ENCODE measurements at regions not wholly inside any gene's neighbourhood (a gene's known extent, or its start where the extent isn't known, plus 50 kb on each side); places are given as distances from the start of the nearest gene placed in this dataset.

GRCh38 chr5:171666815-171667214 is 118.8 kb upstream of the SMIM23 start:
- DNase-seq, result no peak
- Histone ChIP-seq H3K27me3 (no peaks in the 10 kb centered on the region), H3K9me3 (no peaks in the 10 kb centered on the region), H3K36me3 (no peaks in the 10 kb centered on the region), H3K4me3 (no peak overlapping the region)

- H3K4me3 ChIP-seq, result no peak overlapping the region
- DNase-seq, result peak; percentile 94
Measured at GRCh38 chr5:171667341-171668096, 118.1 kb upstream of the SMIM23 start.

GRCh38 chr5:171668097-171668412 is 117.6 kb upstream of the SMIM23 start:
- Histone ChIP-seq H3K4me3 (no peak overlapping the region), H3K27me3 (no peaks in the 10 kb centered on the region), H3K36me3 (no peaks in the 10 kb centered on the region), H3K9me3 (no peaks in the 10 kb centered on the region)
- DNase-seq, result no peak

More at GRCh38 chr5:171667341-171668096, 118.1 kb upstream of the SMIM23 start:
- no peaks in the 10 kb centered on the region for H3K27me3 ChIP-seq
- H3K9me3 ChIP-seq, result no peaks in the 10 kb centered on the region
- H3K36me3 ChIP-seq, result no peaks in the 10 kb centered on the region

- no peaks in the 10 kb centered on the region for H3K9me3 ChIP-seq
- no peaks in the 10 kb centered on the region for H3K36me3 ChIP-seq
- H3K4me3 ChIP-seq, result no peak overlapping the region
- H3K27me3 ChIP-seq, result no peaks in the 10 kb centered on the region
- DNase-seq, result no peak
Measured at GRCh38 chr5:171669571-171669970, 116.0 kb upstream of the SMIM23 start.

GRCh38 chr5:171672556-171672955 is 113.1 kb upstream of the SMIM23 start:
- Histone ChIP-seq H3K9me3 (no peaks in the 10 kb centered on the region), H3K27me3 (no peaks in the 10 kb centered on the region), H3K36me3 (no peaks in the 10 kb centered on the region), H3K4me3 (no peak overlapping the region)
- DNase-seq, result no peak

GRCh38 chr5:171673328-171673727 is 112.3 kb upstream of the SMIM23 start:
- DNase-seq, result no peak
- H3K9me3 ChIP-seq, result no peaks in the 10 kb centered on the region

GRCh38 chr5:171673840-171674239 is 111.8 kb upstream of the SMIM23 start:
- no peak for DNase-seq
- Histone ChIP-seq H3K27me3 (no peaks in the 10 kb centered on the region), H3K9me3 (no peaks in the 10 kb centered on the region)

More at GRCh38 chr5:171673328-171673727, 112.3 kb upstream of the SMIM23 start:
- Histone ChIP-seq H3K36me3 (no peaks in the 10 kb centered on the region), H3K4me3 (no peak overlapping the region), H3K27me3 (no peaks in the 10 kb centered on the region)

GRCh38 chr5:171675511-171675910 is 110.1 kb upstream of the SMIM23 start:
- no peak for DNase-seq
- Histone ChIP-seq H3K27me3 (no peaks in the 10 kb centered on the region), H3K9me3 (no peaks in the 10 kb centered on the region), H3K36me3 (no peaks in the 10 kb centered on the region), H3K4me3 (no peak overlapping the region)

More at GRCh38 chr5:171673840-171674239, 111.8 kb upstream of the SMIM23 start:
- no peak overlapping the region for H3K4me3 ChIP-seq
- no peaks in the 10 kb centered on the region for H3K36me3 ChIP-seq

GRCh38 chr5:171676286-171676944 is 109.2 kb upstream of the SMIM23 start:
- no peak for DNase-seq
- H3K4me3 ChIP-seq, result no peak overlapping the region
- H3K27me3 ChIP-seq, result no peaks in the 10 kb centered on the region
- H3K9me3 ChIP-seq, result no peaks in the 10 kb centered on the region
- no peaks in the 10 kb centered on the region for H3K36me3 ChIP-seq

- H3K9me3 ChIP-seq, result no peaks in the 10 kb centered on the region
- H3K4me3 ChIP-seq, result no peak overlapping the region
- DNase-seq, result no peak
- no peaks in the 10 kb centered on the region for H3K36me3 ChIP-seq
- H3K27me3 ChIP-seq, result no peaks in the 10 kb centered on the region
Measured at GRCh38 chr5:171678646-171679045, 107.0 kb upstream of the SMIM23 start.

GRCh38 chr5:171680485-171680884 is 105.1 kb upstream of the SMIM23 start:
- no peaks in the 10 kb centered on the region for H3K27me3 ChIP-seq
- no peaks in the 10 kb centered on the region for H3K9me3 ChIP-seq
- H3K36me3 ChIP-seq, result no peaks in the 10 kb centered on the region
- no peak overlapping the region for H3K4me3 ChIP-seq
- peak; percentile 35 for DNase-seq

- DNase-seq, result peak; percentile 55
- no peak overlapping the region for H3K4me3 ChIP-seq
- H3K9me3 ChIP-seq, result no peaks in the 10 kb centered on the region
- no peaks in the 10 kb centered on the region for H3K27me3 ChIP-seq
- H3K36me3 ChIP-seq, result no peaks in the 10 kb centered on the region
Measured at GRCh38 chr5:171681061-171681460, 104.6 kb upstream of the SMIM23 start.

GRCh38 chr5:171681677-171682076 is 103.9 kb upstream of the SMIM23 start:
- no peak overlapping the region for H3K4me3 ChIP-seq
- DNase-seq, result peak; percentile 52
- H3K27me3 ChIP-seq, result no peaks in the 10 kb centered on the region
- H3K9me3 ChIP-seq, result no peaks in the 10 kb centered on the region
- no peaks in the 10 kb centered on the region for H3K36me3 ChIP-seq

- no peaks in the 10 kb centered on the region for H3K9me3 ChIP-seq
- no peak overlapping the region for H3K4me3 ChIP-seq
- DNase-seq, result no peak
- 0 out of 2 replicates have a peak, but pooled peaks cover 1% of the 10 kb centered on the region for H3K27me3 ChIP-seq
- no peaks in the 10 kb centered on the region for H3K36me3 ChIP-seq
Measured at GRCh38 chr5:171682801-171683200, 102.8 kb upstream of the SMIM23 start.

- Histone ChIP-seq H3K36me3 (no peaks in the 10 kb centered on the region), H3K4me3 (no peak overlapping the region), H3K9me3 (no peaks in the 10 kb centered on the region), H3K27me3 (0 out of 2 replicates have a peak, but pooled peaks cover 2% of the 10 kb centered on the region)
- DNase-seq, result no peak
Measured at GRCh38 chr5:171684169-171684568, 101.4 kb upstream of the SMIM23 start.

- no peaks in the 10 kb centered on the region for H3K9me3 ChIP-seq
- no peak overlapping the region for H3K4me3 ChIP-seq
Measured at GRCh38 chr5:171688696-171689495, 96.7 kb upstream of the SMIM23 start.

GRCh38 chr5:171689853-171690417 is 95.7 kb upstream of the SMIM23 start:
- no peak overlapping the region for H3K4me3 ChIP-seq
- H3K9me3 ChIP-seq, result no peaks in the 10 kb centered on the region
- no peaks in the 10 kb centered on the region for H3K36me3 ChIP-seq
- 0 out of 2 replicates have a peak, but pooled peaks cover 2% of the 10 kb centered on the region for H3K27me3 ChIP-seq
- DNase-seq, result no peak

More at GRCh38 chr5:171688696-171689495, 96.7 kb upstream of the SMIM23 start:
- Histone ChIP-seq H3K27me3 (0 out of 2 replicates have a peak, but pooled peaks cover 2% of the 10 kb centered on the region), H3K36me3 (no peaks in the 10 kb centered on the region)
- DNase-seq, result no peak
